Fibroblast of the aortic adventitia (primary cell): ENCODE measurements at regions not wholly inside any gene's neighbourhood (a gene's known extent, or its start where the extent isn't known, plus 50 kb on each side); places are given as distances from the start of the nearest gene placed in this dataset.

ENCODE experiments used
- DNase-seq: peaks from one replicate; pipeline ENCODE4 v3.0.0-alpha.2; 2010; ENCODE audit warnings: low read depth
- H3K4me3 ChIP-seq: 2 replicates; pipeline ENCODE4 v1.5.1; 2011; ENCODE audit warnings: low read depth, mild to moderate bottlenecking, control low read depth, low read length, moderate library complexity
- TF ChIP-seq, protein P1 (sequence below): IDR thresholded peaks from 2 replicates; pipeline ENCODE4 v1.5.1; 2011; ENCODE audit warnings: mild to moderate bottlenecking, low read length, control low read depth, inconsistent platforms; ENCODE audit not compliant: insufficient read depth

DNA sequence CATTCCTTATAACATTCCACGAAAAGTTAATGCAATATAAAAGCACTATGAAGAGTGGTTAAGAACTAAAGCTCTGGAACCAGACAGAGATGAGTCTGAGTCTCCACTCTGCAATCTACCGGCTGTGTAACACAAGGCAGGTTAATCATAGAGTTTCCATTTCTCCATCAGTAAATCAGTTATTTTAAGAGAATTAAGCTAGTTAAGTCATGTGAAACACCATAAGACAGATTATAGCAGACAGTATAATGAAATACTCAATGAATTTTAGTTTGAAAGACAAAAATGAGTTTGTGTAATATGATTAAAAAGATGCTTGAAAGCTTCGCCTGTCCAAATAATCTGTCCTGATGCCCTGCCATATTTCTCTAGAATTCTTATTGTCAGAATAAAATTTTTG lies 282.6 kb upstream of the ACTRT1 start:
- no peak for DNase-seq
- TF ChIP-seq, protein P1, sequence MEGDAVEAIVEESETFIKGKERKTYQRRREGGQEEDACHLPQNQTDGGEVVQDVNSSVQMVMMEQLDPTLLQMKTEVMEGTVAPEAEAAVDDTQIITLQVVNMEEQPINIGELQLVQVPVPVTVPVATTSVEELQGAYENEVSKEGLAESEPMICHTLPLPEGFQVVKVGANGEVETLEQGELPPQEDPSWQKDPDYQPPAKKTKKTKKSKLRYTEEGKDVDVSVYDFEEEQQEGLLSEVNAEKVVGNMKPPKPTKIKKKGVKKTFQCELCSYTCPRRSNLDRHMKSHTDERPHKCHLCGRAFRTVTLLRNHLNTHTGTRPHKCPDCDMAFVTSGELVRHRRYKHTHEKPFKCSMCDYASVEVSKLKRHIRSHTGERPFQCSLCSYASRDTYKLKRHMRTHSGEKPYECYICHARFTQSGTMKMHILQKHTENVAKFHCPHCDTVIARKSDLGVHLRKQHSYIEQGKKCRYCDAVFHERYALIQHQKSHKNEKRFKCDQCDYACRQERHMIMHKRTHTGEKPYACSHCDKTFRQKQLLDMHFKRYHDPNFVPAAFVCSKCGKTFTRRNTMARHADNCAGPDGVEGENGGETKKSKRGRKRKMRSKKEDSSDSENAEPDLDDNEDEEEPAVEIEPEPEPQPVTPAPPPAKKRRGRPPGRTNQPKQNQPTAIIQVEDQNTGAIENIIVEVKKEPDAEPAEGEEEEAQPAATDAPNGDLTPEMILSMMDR = no peak
- H3K4me3 ChIP-seq = no peak overlapping the region

- DNase-seq = no peak
- H3K4me3 ChIP-seq = no peak overlapping the region
- TF ChIP-seq, protein P1 = no peak
These were observed 258.7 kb upstream of the ACTRT1 start for GRCh38 chrX:128310912-128311311.

- TF ChIP-seq, protein P1 = no peak
- no peak for DNase-seq
These were observed 257.1 kb upstream of the ACTRT1 start for GRCh38 chrX:128309311-128309710.

GRCh38 chrX:128294198-128294597 lies 242.0 kb upstream of the ACTRT1 start:
- TF ChIP-seq, protein P1 = no peak
- no peak overlapping the region for H3K4me3 ChIP-seq
- DNase-seq = no peak

More at GRCh38 chrX:128309311-128309710, 257.1 kb upstream of the ACTRT1 start:
- no peak overlapping the region for H3K4me3 ChIP-seq

DNA sequence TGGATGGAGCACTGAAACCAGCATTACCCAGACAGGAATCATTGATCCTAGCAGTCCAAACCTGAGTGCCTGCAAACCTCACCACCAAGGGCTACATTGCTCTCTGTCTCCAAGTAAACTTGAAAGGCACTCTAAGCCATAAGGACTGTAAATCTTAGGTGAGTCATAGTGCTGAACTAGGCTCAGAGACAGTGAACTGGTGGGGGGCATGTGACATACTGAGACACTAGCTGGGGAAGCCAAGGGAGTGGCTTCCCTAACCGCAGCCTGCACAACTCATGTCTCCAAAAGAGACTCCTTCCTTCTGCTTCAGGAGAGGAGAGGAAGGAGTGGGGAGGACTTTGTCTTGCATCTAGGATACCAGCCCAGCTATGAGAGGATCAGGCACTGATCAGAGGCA lies 235.5 kb upstream of the ACTRT1 start:
- no peak for DNase-seq
- no peak overlapping the region for H3K4me3 ChIP-seq
- TF ChIP-seq, protein P1 = no peak

GRCh38 chrX:128250621-128251020 lies 198.4 kb upstream of the ACTRT1 start:
- no peak for DNase-seq
- H3K4me3 ChIP-seq = no peak overlapping the region
- TF ChIP-seq, protein P1 = no peak

DNA sequence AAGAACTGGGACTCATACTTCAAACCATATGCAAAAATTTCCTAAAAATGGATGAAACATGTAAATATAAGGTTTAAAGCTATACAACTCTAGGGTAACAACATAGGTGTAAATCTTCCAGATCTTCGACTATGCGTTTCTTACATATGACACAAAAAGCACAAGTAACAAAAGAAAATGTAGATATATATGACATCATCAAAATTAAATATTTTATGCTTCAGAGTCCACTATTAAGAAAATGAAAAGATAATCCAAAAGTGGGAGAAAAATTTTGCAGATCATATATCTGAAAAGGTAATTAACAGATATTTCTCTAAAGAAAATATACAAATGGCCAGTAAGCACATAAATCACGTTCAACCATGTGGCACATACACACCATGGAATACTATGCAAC lies 164.2 kb upstream of the ACTRT1 start:
- TF ChIP-seq, protein P1 = no peak
- no peak for DNase-seq
- no peak overlapping the region for H3K4me3 ChIP-seq
